ENCODE measurements at regions not wholly inside any gene's neighbourhood (a gene's known extent, or its start where the extent isn't known, plus 50 kb on each side); places are given as distances from the start of the nearest gene placed in this dataset.

DNA sequence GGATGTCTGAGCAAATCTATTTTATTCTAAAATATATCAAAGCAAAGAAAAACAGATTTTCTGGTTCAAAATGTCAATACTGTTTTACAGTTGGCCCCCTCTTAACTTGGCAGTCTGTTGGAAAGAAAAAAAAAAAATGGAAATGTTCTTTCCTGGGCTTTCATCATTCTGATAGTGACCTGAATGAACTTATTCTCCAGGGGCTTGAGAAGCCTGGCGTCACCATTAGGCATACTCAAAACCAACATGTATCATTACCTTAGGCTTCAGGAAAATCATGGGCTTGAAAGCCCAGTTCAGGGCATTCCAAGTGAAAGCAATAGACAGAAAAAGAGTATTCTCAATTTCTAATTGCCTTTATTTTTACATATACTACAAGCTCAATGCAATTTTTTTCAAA lies 283.7 kb upstream of the PUM3 start:
- Histone ChIP-seq H3K79me2 (ENCODE audit: insufficient read depth) (no peaks in the 10 kb centered on the region), H3K27me3 (ENCODE audit: insufficient read depth) (no peaks in the 10 kb centered on the region), H3K4me3 (ENCODE audit: low read depth in 2 of 2, low read length in 1 of 2) (no peak overlapping the region), H3K9me2 (no peaks in the 10 kb centered on the region), H3K9ac (no peak overlapping the region), H4K20me1 (ENCODE audit: insufficient read depth) (no peaks in the 10 kb centered on the region), H3K4me2 (no peak overlapping the region), H2AFZ (ENCODE audit: low read depth) (no peak overlapping the region), H3F3A (replicated peaks; ENCODE audit: insufficient read depth) (no peaks in the 10 kb centered on the region), H3K36me3 (replicated peaks in 1 of 2; ENCODE audit: control insufficient read depth in 1 of 2, insufficient read depth in 2 of 2, low read length in 1 of 2) (no peaks in the 10 kb centered on the region), H3K27ac (ENCODE audit: low read depth in 2 of 2, low read length in 1 of 2) (no peak overlapping the region), H3K9me3 (no peaks in the 10 kb centered on the region), H3K4me1 (ENCODE audit: control insufficient read depth in 1 of 2, insufficient read depth in 2 of 2, low read depth in 1 of 2, low read length in 1 of 2) (no peaks in the 10 kb centered on the region)
- POLR2A ChIA-PET = no interaction called here
- no peak for TF ChIP-seq RCOR1 (IDR thresholded peaks at IDR 0.05; ENCODE audit: low read length)
- no peak for TF ChIP-seq GABPA (IDR thresholded peaks at IDR 0.05; ENCODE audit: low read depth)
- no peak for TF ChIP-seq RAD21 (IDR thresholded peaks at IDR 0.05; ENCODE audit: low read length)
- TF ChIP-seq, protein P1, sequence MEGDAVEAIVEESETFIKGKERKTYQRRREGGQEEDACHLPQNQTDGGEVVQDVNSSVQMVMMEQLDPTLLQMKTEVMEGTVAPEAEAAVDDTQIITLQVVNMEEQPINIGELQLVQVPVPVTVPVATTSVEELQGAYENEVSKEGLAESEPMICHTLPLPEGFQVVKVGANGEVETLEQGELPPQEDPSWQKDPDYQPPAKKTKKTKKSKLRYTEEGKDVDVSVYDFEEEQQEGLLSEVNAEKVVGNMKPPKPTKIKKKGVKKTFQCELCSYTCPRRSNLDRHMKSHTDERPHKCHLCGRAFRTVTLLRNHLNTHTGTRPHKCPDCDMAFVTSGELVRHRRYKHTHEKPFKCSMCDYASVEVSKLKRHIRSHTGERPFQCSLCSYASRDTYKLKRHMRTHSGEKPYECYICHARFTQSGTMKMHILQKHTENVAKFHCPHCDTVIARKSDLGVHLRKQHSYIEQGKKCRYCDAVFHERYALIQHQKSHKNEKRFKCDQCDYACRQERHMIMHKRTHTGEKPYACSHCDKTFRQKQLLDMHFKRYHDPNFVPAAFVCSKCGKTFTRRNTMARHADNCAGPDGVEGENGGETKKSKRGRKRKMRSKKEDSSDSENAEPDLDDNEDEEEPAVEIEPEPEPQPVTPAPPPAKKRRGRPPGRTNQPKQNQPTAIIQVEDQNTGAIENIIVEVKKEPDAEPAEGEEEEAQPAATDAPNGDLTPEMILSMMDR (IDR thresholded peaks at IDR 0.05) = no peak
- TF ChIP-seq, protein P2, sequence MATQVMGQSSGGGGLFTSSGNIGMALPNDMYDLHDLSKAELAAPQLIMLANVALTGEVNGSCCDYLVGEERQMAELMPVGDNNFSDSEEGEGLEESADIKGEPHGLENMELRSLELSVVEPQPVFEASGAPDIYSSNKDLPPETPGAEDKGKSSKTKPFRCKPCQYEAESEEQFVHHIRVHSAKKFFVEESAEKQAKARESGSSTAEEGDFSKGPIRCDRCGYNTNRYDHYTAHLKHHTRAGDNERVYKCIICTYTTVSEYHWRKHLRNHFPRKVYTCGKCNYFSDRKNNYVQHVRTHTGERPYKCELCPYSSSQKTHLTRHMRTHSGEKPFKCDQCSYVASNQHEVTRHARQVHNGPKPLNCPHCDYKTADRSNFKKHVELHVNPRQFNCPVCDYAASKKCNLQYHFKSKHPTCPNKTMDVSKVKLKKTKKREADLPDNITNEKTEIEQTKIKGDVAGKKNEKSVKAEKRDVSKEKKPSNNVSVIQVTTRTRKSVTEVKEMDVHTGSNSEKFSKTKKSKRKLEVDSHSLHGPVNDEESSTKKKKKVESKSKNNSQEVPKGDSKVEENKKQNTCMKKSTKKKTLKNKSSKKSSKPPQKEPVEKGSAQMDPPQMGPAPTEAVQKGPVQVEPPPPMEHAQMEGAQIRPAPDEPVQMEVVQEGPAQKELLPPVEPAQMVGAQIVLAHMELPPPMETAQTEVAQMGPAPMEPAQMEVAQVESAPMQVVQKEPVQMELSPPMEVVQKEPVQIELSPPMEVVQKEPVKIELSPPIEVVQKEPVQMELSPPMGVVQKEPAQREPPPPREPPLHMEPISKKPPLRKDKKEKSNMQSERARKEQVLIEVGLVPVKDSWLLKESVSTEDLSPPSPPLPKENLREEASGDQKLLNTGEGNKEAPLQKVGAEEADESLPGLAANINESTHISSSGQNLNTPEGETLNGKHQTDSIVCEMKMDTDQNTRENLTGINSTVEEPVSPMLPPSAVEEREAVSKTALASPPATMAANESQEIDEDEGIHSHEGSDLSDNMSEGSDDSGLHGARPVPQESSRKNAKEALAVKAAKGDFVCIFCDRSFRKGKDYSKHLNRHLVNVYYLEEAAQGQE (IDR thresholded peaks at IDR 0.05; ENCODE audit: low read depth, low read length) = no peak
- no peak for TF ChIP-seq FOXJ3 (CRISPR knock-in tag; IDR thresholded peaks at IDR 0.05)
- TF ChIP-seq NRF1 (IDR thresholded peaks at IDR 0.05; ENCODE audit: low read depth, low read length) = no peak
- TF ChIP-seq FOSL2 (IDR thresholded peaks at IDR 0.05; ENCODE audit: borderline replicate concordance, low read depth) = no peak
- TF ChIP-seq CHD2 (IDR thresholded peaks at IDR 0.05; ENCODE audit: low read length, partially characterized antibody) = no peak
- no peak for TF ChIP-seq EZH2phosphoT487 (IDR thresholded peaks at IDR 0.05; ENCODE audit: borderline replicate concordance, low read depth)
- no peak for TF ChIP-seq EP300 (IDR thresholded peaks at IDR 0.05; ENCODE audit: borderline replicate concordance in 1 of 2, low read depth in 1 of 2, low read length in 1 of 2)
- no peak for TF ChIP-seq SIN3A (IDR thresholded peaks at IDR 0.05; ENCODE audit: borderline replicate concordance, low read depth, low read length)
- no peak for DNase-seq
- CTCF ChIA-PET = no interaction called here
- 0% methylated on average over 1 of the region's 1 CpG for WGBS (ENCODE audit: low lambda C conversion rate)

All from SK-N-SH (cell line).